ENCODE measurements at regions not wholly inside any gene's neighbourhood (a gene's known extent, or its start where the extent isn't known, plus 50 kb on each side); places are given as distances from the start of the nearest gene placed in this dataset.

- Histone ChIP-seq H3K27ac (ENCODE audit: insufficient read depth, low read depth, low read length) (no peak overlapping the region), H3K9ac (replicated peaks; ENCODE audit: extremely low read depth, insufficient read depth, low read length) (no peak overlapping the region), H3K4me3 (replicated peaks in 1 of 3; ENCODE audit: insufficient read depth in 1 of 3, low read depth in 1 of 3, low read length in 3 of 3) (no peak overlapping the region), H2AFZ (ENCODE audit: low read depth, low read length) (no peak overlapping the region), H3K4me2 (ENCODE audit: insufficient read depth, low read length) (no peak overlapping the region), H3K27me3 (ENCODE audit: control insufficient read depth in 2 of 2, insufficient read depth in 2 of 2, low read length in 2 of 2) (no peaks in the 10 kb centered on the region), H3K9me3 (replicated peaks; ENCODE audit: control insufficient read depth, insufficient read depth, low read length) (peaks cover 3% of the 10 kb centered on the region), H3K79me2 (ENCODE audit: control insufficient read depth, insufficient read depth, low read length) (no peaks in the 10 kb centered on the region), H4K20me1 (replicated peaks; ENCODE audit: control insufficient read depth, extremely low read depth, insufficient read depth, low read length) (no peaks in the 10 kb centered on the region), H3K4me1 (ENCODE audit: control insufficient read depth, extremely low read depth, insufficient read depth, low read length) (no peaks in the 10 kb centered on the region), H3K9me1 (replicated peaks; ENCODE audit: control insufficient read depth, extremely low read depth, insufficient read depth, low read length) (no peaks in the 10 kb centered on the region), H3K36me3 (ENCODE audit: control insufficient read depth in 2 of 2, extremely low read depth in 1 of 2, insufficient read depth in 2 of 2, low read length in 2 of 2) (no peaks in the 10 kb centered on the region)
- intact Hi-C loops (cut with micrococcal nuclease) (no loop called here), dilution Hi-C loops (cut with MboI; ENCODE audit: extremely low pct_ligation_motif_present, low sequenced_read_pairs) (no loop called here)
- POLR2A ChIA-PET: no interaction called here
- BruUV-seq (replicated peaks): no TSS peak
- no peak for FAIRE-seq
- CTCF ChIA-PET: no interaction called here
- no peak for DNase-seq (ENCODE audit: low read depth, low spot score)
- TF ChIP-seq GATA2 (IDR thresholded peaks at IDR 0.05; ENCODE audit: insufficient read depth, insufficient read length, low read depth, low read length) (no peak), FOS (IDR thresholded peaks at IDR 0.05; ENCODE audit: borderline replicate concordance, insufficient read depth, low read length) (no peak), EZH2 (IDR thresholded peaks at IDR 0.05; ENCODE audit: borderline replicate concordance, low read depth, low read length, severe bottlenecking) (no peak), MYC (IDR thresholded peaks at IDR 0.05; ENCODE audit: low read depth, low read length) (no peak), POLR2AphosphoS5 (IDR thresholded peaks at IDR 0.05; ENCODE audit: insufficient read depth, low read depth, low read length) (no peak), MAX (IDR thresholded peaks at IDR 0.05; ENCODE audit: insufficient read depth, insufficient read length) (no peak), CTCF (IDR thresholded peaks at IDR 0.05; ENCODE audit: extremely low read depth in 1 of 2, insufficient read depth in 1 of 2, low read depth in 1 of 2, low read length in 2 of 2) (no peak), POLR2A (IDR thresholded peaks at IDR 0.05; ENCODE audit: low read depth, low read length) (no peak), JUN (IDR thresholded peaks at IDR 0.05; ENCODE audit: borderline replicate concordance, insufficient read depth, insufficient read length, low read depth) (no peak)
These were observed 175.8 kb downstream of the CCNG2 start for GRCh38 chr4:77332696-77333270.

Measured in endothelial cell of umbilical vein (primary cell).